HL-60/S4 (cell line): ENCODE measurements at regions not wholly inside any gene's neighbourhood (a gene's known extent, or its start where the extent isn't known, plus 50 kb on each side); places are given as distances from the start of the nearest gene placed in this dataset.

Source experiments
- in situ Hi-C: fragments of 300-500 bp; cut with MboI; formaldehyde crosslinking; loops from 2 replicates; pipeline ENCODE4 v1.14.3; 2022; ENCODE audit warnings: low sequenced_read_pairs

- in situ Hi-C loops: no loop called here
Measured at GRCh38 chr1:96376846-96377245, 344.7 kb upstream of the PTBP2 start.

DNA sequence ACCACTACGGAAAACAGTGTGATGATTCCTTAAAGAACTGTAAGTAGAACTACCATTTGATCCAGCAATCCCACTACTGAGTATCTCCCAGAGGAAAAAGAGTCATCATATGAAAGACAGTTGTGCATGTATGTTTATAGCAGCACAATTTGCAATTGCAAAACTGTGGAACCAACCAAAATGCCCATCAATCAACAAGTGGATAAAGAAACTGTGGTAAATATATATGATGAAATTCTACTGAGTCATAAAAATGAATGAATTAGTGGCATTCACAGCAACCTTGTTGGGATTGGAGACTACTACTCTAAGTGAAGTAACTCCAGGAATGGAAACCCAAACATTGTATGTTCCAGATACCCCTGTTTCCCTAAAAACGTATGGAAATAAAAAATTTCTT, 337.0 kb upstream of the PTBP2 start:
- in situ Hi-C loops: no loop called here

DNA sequence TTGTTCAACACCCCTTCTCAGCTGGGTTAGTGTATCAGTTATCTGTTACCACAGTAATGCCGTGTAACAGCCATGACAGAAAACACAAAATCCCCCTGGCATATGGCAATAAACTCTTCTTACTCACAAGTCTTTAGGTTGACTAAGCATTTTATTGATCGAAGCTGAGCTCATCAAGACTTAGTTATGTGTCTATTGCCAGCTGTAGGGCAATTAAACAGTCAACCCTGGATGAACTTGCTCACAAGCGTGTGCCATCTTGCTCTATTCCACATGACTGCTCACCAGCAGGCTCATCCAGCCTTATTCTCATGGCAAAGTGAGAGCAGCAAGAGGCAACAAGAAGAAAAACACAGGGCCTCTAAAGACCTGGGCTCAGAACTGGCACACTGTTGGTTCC, 333.8 kb upstream of the PTBP2 start:
- in situ Hi-C loops: no loop called here

DNA sequence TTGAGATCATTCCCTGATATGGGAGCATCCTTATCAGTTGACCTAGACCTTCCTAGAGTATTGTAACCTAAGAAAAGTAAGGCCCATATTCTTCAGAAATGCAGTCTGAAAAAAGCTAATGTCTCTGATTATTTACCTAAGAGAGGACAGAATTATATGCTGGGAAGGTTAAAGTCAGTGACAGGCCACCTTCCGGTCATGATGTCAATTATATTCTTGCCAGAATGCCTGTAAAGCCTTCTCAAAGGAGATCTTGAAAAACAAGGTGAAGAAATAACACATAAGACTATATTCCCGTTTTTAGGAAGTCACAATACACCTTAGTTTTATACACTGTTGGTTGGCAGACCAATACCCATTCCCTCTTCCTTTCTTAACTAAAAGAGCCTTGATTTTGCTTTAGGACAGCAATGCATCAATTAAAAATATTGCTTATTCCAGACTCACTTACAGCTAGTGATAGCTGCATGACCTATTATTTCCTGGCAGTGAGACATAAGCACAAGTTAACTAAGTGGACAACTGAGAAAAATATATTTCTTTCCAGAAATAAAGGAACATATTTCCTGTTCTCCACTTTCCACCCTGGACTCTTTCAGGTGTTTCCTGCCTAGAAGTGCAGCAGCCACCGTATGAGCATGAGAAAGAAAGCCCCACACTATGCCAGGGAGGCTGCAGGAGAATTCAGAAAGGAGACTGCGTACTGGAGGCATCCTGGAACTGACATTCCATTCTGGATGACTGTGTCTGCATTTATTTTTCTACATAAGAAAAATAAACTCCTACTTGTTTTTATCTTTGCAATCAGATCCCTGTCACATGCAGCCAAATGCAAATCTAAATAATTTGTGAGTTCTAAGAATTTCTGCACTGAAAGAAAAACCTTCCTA, 332.9 kb upstream of the PTBP2 start:
- in situ Hi-C loops: no loop called here

GRCh38 chr1:96400089-96400488, 321.5 kb upstream of the PTBP2 start:
- in situ Hi-C loops: no loop called here

- in situ Hi-C loops: no loop called here
Measured at GRCh38 chr1:96409087-96409486, 312.5 kb upstream of the PTBP2 start.

DNA sequence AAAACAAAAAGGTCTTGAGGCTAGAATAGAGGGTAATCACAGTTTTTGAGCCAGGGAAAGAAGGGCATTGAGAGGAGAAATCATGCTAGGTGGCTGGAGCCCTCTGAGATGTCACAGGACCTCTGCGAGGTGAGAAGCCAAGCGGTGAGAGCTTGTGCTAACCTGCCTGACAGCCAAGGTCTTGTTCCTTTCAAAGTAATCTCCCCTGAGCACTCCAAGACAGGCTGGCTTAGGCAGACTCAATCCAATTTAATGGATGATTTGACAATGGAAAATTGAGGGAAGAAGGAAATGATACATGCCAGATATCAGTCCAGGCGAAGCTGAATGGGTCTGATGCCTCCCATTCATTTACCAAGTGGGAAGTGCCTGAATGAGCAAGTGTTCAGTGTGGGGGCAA, 311.9 kb upstream of the PTBP2 start:
- in situ Hi-C loops: no loop called here

GRCh38 chr1:96411006-96411405, 310.6 kb upstream of the PTBP2 start:
- in situ Hi-C loops: no loop called here

DNA sequence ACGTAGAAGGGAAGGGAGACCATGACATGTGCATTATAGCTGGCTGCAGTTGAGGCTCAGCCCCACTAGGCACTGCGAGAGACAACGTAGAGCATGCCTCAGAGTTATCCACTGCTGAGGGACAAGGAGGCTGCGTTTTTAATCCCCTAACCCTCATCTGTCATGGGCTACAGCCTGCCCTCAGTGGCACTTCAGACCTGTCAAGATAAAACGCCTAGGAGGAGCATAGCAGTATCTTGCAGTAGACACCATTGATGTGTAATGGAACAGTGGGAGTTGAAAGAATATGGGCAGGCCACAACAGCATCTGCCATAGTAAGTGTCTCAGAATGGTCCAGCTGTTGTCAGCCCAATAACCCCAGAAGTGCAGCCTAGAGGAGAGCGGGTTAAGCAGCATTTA, 307.0 kb upstream of the PTBP2 start:
- in situ Hi-C loops: no loop called here

DNA sequence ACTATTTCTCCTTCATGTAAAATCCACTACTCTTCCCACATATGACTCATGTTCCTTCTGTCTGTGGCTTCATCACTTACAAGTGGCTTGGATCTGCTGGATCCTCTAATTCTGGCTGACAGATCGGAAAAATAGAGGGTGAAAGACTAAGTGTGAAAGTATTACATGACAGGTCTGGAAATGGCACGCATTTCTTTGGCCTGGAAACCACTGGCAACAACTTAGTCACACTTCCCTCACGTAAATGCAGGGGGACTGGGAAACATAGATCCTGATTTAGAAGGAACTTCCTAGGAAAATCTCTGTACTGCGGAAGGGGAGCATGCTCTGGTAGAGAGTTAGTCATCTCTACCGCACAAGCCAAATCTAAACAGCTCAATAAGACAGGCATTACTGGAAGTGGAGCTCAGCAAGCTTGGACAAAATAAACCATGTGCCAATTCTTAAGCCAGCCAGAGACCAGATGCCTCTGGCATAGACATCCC, 305.4 kb upstream of the PTBP2 start:
- in situ Hi-C loops: no loop called here

- in situ Hi-C loops: no loop called here
Measured at GRCh38 chr1:96416701-96417444, 304.7 kb upstream of the PTBP2 start.

DNA sequence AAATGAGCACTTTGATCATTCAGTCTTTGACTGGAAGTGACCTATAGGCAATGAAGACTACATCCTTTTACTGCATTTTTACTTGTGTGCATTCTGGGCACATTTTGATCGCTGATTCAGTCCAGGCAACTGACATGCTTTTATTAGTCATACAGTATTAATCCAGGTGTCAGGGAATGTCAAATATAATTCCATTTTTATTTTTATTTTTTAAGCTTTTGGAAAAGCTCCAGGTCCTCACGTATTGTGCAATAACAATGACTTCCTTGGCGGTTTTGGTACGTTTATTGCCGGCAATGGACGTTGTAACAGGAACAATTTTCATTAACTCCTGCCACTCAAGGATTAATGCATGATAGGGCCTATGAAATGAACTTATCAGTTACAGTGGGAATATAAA, 302.6 kb upstream of the PTBP2 start:
- in situ Hi-C loops: no loop called here

DNA sequence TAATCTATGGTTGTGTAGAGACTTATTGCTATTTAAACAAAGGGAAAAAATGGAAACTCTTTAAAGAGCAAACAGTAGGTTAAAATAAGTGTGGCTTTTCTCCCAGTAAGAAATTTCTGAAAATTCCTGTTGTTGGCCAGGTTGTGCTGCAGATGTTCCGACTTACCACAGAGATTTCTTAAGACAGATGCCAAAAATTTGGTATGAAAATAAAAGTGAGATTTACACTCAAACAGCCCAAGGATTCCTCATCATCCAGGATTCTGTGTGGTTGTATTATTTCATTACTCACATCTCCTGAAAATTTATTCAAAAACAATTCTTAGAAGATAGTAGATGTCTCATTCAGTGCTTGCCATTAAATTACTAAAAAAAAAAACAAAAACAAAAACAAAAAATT, 296.7 kb upstream of the PTBP2 start:
- in situ Hi-C loops: no loop called here

- in situ Hi-C loops: no loop called here
Measured at GRCh38 chr1:96425382-96426129, 296.0 kb upstream of the PTBP2 start.

- in situ Hi-C loops: no loop called here
Measured at GRCh38 chr1:96427616-96428015, 294.0 kb upstream of the PTBP2 start.

- in situ Hi-C loops: no loop called here
Measured at GRCh38 chr1:96445302-96445701, 276.3 kb upstream of the PTBP2 start.

GRCh38 chr1:96464066-96464465, 257.5 kb upstream of the PTBP2 start:
- in situ Hi-C loops: no loop called here

- in situ Hi-C loops: no loop called here
Measured at GRCh38 chr1:96464522-96464921, 257.1 kb upstream of the PTBP2 start.

GRCh38 chr1:96464991-96465390, 256.6 kb upstream of the PTBP2 start:
- in situ Hi-C loops: no loop called here

DNA sequence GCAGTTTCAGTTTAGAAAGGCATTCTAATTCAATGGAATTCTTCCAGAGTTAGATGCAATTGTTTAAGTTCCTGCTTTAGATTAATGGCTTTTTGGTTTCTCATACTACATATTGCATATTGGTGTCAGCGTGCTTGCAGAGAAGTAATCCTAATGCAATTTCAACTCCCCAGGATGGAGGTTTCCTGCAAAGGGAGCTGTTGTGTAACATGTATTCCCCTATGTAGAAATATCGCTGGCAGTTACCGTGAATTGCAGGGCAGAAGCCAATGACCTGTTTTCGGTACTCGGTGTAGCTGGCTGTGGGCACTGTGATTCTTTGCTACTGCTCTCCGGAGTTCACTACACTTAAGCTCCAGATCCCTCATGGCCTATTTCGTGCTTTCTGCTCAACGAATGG, 256.1 kb upstream of the PTBP2 start:
- in situ Hi-C loops: no loop called here

DNA sequence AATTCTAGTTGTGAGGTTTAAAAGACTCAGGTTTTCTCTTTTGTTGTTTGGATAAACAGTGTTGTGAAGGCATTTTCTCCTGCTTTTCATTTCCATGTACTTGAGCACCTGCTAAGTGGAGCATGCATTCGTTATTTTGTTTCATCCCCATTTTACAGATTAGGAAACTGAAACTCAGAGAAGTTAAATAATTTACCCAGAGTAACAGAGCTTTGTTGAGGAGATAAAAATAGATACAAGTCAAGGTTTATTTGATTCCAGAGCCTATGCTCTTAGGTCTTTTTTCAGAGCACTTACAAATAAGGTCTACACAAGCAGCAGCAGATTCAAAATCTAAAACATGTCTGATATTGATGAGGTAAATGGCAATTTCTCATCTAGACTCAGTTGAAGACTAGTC, 254.7 kb upstream of the PTBP2 start:
- in situ Hi-C loops: no loop called here
